ENCODE measurements at regions not wholly inside any gene's neighbourhood (a gene's known extent, or its start where the extent isn't known, plus 50 kb on each side); places are given as distances from the start of the nearest gene placed in this dataset.

DNA sequence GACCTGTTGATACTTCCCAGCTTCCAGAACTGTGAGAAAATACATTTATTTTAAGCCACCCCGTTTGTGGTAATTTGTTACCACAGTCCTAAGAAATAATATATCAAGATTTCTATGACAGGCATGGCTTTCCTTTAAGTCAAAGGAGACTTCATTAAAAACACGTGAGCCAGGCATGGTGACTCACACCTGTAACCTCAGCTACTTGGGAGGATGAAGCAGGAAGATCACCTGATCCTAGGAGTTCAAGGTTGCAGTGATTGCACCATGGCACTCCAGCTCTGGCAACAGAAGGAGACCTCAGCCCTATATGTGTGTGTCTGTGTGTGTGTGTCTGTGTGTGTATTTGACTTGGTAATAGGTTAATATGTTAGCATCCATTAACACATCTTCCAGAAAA is 69.8 kb upstream of the SCN7A start:
- TF ChIP-seq EZH2 (IDR thresholded peaks at IDR 0.05; ENCODE audit: low read length), result no peak
- TF ChIP-seq, protein P1, sequence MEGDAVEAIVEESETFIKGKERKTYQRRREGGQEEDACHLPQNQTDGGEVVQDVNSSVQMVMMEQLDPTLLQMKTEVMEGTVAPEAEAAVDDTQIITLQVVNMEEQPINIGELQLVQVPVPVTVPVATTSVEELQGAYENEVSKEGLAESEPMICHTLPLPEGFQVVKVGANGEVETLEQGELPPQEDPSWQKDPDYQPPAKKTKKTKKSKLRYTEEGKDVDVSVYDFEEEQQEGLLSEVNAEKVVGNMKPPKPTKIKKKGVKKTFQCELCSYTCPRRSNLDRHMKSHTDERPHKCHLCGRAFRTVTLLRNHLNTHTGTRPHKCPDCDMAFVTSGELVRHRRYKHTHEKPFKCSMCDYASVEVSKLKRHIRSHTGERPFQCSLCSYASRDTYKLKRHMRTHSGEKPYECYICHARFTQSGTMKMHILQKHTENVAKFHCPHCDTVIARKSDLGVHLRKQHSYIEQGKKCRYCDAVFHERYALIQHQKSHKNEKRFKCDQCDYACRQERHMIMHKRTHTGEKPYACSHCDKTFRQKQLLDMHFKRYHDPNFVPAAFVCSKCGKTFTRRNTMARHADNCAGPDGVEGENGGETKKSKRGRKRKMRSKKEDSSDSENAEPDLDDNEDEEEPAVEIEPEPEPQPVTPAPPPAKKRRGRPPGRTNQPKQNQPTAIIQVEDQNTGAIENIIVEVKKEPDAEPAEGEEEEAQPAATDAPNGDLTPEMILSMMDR (optimal IDR thresholded peaks at IDR 0.05 in 1 of 3, IDR thresholded peaks at IDR 0.05 in 1 of 3, conservative IDR thresholded peaks at IDR 0.05 in 1 of 3; ENCODE audit: extremely low read depth in 1 of 3, insufficient read depth in 2 of 3, low read length in 3 of 3), result no peak
